C4-2B (cell line): ENCODE measurements at regions not wholly inside any gene's neighbourhood (a gene's known extent, or its start where the extent isn't known, plus 50 kb on each side); places are given as distances from the start of the nearest gene placed in this dataset.

Source experiments
- H3K27ac ChIP-seq: fragments of 450-650 bp; 2 replicates; pipeline ENCODE4 v1.5.1; 2017
- CTCF ChIP-seq: fragments of 450-650 bp; conservative IDR thresholded peaks from 2 replicates; pipeline ENCODE4 v1.5.1; 2017; ENCODE audit warnings: mild to moderate bottlenecking
- ZFX ChIP-seq: fragments of 450-650 bp; IDR thresholded peaks from 2 replicates; pipeline ENCODE4 v1.6.1; 2017

- TF ChIP-seq CTCF (no peak), ZFX (no peak)
- H3K27ac ChIP-seq = no peak overlapping the region
These were observed 344.9 kb downstream of the ETS1 start for GRCh38 chr11:128242451-128242850.

DNA sequence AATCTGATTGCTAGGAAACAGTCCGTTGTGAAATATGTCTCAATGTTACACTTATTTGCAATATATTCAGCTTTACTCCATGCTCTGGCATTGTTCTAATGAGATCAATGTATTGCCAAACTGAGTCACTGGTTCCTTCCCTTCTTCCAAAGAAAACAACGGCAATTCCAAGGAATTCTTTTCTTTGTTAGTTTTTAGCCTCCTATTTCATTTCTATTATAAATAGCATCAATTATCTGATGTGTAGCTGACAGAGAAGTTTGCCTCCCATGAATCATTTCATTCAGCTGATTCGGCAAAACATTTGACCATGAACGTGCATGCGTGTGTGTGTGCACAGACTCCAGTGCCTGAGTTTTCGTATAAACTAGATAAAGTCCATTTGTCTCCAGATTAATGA, 346.8 kb downstream of the ETS1 start:
- H3K27ac ChIP-seq = no peak overlapping the region
- TF ChIP-seq CTCF = no peak
- TF ChIP-seq ZFX = no peak

GRCh38 chr11:128239306-128239705, 348.1 kb downstream of the ETS1 start:
- no peak for TF ChIP-seq CTCF
- TF ChIP-seq ZFX = no peak
- no peak overlapping the region for H3K27ac ChIP-seq

DNA sequence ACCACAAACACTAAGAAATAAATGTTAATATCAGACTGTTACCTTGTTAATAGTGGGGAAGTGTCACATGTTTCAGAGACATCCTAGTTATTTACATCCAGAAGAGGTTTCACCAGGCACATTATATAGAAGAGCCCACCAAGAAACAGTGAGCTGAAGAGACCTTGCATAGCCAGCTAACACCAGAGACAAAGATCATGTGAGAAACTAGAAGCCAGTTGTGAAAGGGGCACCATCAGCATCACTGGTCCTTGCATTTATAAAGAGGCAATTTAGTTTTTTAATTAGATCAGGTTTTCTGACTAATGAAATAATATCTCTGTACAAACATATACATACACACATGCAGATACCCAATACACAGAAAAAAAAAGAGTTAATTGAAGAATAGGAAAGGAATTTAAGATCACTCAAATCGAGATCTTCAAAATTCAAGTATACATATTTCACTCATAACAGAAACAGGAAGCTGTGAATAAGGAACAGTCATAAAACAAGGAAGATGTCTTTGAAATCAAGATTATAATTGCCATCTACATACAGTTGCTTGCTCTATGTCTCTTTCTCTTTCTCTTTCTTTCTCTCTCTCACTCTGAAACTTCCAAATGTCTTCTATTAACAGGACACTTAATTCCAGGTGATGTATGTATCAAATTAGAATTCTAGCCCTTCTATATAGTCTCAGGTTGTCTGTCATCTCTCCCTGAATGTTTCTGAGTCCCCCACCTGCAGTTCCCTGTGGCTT, 348.7 kb downstream of the ETS1 start:
- TF ChIP-seq CTCF (no peak), ZFX (no peak)
- H3K27ac ChIP-seq = no peak overlapping the region

- TF ChIP-seq CTCF (no peak), ZFX (no peak)
- no peak overlapping the region for H3K27ac ChIP-seq
These were observed 350.6 kb downstream of the ETS1 start for GRCh38 chr11:128236506-128237498.

DNA sequence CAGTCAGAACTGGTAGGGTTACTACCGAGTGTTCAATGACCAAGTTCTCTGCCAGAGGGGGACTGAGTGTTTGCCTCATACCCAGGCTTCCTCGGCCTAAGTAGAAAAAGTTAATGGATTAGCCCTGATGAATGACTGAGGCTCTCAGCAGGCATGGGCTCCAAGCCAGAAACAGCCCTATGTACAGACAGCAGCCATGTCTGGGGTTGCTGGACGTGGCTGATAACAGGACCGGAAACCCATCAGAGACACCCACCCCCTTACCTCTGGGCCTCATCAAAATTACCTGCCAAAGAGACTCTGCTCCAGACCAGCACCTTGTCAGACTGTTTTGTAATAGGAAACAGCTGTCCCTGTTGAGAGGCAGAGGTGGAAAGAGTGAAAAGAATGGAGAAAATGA, 351.4 kb downstream of the ETS1 start:
- no peak overlapping the region for H3K27ac ChIP-seq
- TF ChIP-seq ZFX (no peak), CTCF (no peak)

DNA sequence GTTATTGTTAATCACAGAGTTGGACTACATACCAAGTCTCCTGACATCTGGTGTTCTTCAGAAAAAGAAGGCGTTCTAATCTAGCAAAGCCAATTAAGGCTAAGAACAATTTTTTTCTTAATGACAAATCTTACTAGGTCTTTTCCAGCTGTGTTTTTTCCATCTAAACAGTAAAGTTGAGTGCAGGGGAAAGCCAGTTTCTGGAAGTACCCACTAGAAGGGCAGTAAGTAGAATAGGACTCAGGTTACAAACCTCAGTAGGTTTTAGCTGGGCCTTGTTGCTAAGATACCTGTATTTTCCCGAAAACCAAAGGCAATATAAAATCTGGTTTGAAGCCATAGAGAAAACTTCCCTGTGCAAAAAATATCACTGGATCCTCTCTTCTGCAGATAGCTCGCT, 351.9 kb downstream of the ETS1 start:
- H3K27ac ChIP-seq = no peak overlapping the region
- TF ChIP-seq CTCF (no peak), ZFX (no peak)
